NCI-H2196 treated with DMSO at 0.1 percent for 48 hours (cell line): ENCODE measurements at regions not wholly inside any gene's neighbourhood (a gene's known extent, or its start where the extent isn't known, plus 50 kb on each side); places are given as distances from the start of the nearest gene placed in this dataset.
"Not testable (repeated sequence)": the region's sequence is repeated elsewhere in the genome, so short reads cannot be mapped to it uniquely, and the experiment has no call there.

Experiments used
- DNase-seq: peaks from one replicate; lab custom pipeline; 2025; ENCODE audit not compliant: unreplicated experiment; lab: John Stamatoyannopoulos, UW

DNA sequence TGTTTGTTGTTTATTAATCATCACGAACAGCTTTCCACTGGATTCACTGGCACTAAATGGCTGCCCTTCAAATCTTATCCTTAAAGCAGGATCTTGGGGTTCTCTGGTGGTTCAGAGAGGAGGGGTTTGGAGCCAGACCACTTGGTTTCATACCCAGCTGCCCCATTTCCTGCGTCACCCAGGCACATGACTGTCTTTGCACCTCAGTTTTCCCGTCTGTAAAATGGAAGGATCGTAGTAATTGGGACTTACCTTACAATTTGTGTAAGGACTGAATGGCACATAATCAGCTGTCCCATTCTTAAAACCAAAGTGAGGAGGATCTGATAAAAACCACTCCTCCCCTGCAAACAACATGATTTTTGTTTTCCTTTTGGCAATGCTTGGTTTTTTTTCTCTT lies 318.3 kb downstream of the ZNF536 start:
- no peak for DNase-seq

- no peak for DNase-seq
These were observed 317.3 kb downstream of the ZNF536 start for GRCh38 chr19:30689474-30689873.

DNA sequence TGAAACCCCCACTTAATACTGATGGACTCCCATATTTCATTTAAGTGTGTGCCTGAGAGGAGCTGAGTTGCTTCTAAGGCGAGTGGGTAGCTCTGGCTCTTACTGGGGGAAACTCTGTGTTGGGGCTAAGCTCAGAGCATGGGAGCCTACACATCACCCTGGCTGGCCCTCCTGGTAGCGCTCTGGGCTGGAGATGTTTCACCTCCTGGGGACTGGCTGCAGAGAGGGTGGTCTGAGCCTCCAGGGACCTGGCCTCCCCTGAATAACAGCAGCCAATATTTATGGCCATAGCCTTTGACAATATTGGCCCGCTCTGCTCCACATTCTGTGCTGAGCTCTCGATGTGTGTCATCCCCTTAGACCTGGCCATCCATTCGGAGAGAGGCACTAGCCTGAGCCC lies 316.5 kb downstream of the ZNF536 start:
- no peak for DNase-seq

GRCh38 chr19:30686826-30687566 lies 314.8 kb downstream of the ZNF536 start:
- DNase-seq = no peak

GRCh38 chr19:30686176-30686820 lies 314.1 kb downstream of the ZNF536 start:
- no peak for DNase-seq

DNA sequence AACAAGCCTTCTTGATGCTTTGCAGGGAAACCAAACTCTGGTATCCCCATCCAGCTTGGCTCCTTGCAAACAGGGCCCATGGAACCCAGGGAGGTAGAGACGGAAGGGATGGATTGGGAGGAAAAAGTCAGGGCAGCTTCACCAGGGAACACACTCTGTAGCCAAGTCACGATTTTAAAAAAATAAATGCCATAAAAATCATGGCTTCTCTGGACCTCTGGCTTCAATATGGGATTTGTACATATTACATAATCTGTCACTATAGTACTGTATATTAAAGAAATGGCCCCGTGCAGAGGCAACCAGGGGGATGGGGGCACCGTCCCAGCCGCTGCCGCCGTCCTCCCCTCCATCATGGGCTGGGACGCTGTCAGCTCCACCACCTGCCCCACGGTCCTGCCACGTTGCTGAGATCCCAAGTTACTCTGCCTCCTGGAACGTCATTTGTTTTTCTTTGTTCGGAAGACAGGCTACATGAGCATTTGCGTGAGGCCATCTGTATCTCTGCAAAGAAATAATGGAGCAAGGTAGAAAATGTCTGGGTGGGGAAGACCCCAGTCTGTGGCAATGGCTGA lies 313.3 kb downstream of the ZNF536 start:
- no peak for DNase-seq

DNA sequence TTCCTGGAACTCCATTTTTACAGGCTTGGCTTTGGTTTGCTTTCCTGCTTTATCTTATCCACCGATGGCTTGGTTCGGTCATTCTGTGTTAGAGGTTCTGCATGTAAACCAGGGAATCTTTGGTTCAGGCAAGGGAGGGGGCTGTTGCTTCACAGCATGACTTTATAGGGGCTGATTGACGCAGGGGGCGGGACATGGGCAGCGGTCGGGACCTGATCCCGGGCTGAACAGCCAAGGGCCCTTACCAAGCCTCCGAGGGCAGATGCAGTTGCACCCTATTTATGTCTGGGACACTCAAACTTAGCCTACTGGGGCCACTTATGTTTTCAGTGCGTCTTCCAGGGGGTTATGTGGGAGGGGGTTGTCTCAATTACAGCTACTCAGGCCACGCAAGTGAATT lies 312.4 kb downstream of the ZNF536 start:
- DNase-seq = no peak

DNA sequence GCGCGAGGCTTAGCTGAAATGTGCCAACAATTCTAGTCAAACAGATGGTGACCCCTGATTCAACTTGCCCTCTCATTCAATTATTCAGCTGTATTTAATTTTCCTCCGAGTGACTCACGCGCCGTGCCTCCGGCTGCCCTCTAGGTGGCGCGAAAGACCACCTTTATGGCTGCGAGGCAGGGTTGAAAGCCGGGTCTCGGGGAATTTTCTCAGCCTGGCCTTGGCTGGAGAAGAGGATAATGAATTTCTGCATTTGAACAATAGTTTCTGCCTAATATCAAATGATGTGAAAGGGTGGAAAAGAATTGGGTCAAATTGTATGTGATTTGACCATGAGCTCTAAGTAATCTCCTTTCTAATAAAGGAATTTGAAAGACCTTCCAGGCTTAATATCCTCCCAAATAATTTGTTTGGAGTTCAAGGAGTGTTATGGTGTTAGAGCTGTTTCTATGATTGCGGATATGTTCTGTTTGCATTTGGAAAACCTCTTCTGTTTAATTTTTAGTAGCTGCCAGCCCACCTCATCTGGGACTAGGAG lies 310.9 kb downstream of the ZNF536 start:
- DNase-seq = peak; percentile 64

- DNase-seq = no peak
These were observed 310.2 kb downstream of the ZNF536 start for GRCh38 chr19:30682146-30682998.

GRCh38 chr19:30681162-30682100 lies 309.2 kb downstream of the ZNF536 start:
- no peak for DNase-seq

GRCh38 chr19:30680399-30680798 lies 308.2 kb downstream of the ZNF536 start:
- not testable (repeated sequence) for DNase-seq

- no peak for DNase-seq
These were observed 307.6 kb downstream of the ZNF536 start for GRCh38 chr19:30679789-30680188.

GRCh38 chr19:30679153-30679702 lies 307.0 kb downstream of the ZNF536 start:
- no peak for DNase-seq

DNA sequence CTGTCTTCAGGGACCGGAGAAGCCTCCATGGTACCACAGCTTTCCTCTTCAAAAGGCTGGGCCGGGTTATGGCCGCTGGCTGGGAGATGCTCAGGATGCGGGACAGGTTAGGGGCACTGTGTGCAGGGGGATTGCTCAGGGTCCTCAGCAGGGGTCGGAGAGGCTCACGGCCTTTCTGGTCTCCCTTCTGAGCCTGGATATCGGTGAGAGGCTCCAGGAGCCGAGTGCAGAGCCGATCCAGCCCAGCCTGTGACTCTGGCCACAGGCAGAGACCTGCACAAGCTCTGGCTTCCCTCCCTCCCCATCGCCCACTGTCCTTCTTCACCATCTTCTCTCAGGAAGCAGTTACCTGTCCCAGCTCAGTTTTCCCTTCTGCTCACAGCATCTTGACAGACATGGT lies 306.0 kb downstream of the ZNF536 start:
- DNase-seq = no peak

DNA sequence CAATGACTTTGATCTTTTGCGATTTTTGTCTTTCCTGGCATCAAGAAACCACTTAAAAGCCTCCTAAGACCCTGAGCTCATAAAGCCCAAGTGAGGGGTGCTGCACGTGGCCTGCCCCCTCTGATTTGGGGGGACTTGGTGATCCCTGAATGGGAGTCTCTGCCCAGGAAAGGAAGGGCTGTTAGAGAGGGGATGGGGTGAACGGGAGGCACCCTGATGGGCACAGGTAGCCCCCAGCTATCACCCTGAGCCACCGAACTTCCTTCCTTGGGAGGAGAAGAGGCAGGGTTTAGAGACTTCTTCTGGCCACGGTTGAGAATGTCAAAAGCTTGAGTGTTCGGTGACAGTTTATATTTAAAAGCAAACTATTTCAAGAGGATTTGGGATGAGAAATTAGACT lies 305.5 kb downstream of the ZNF536 start:
- DNase-seq = no peak

- no peak for DNase-seq
These were observed 305.0 kb downstream of the ZNF536 start for GRCh38 chr19:30676990-30677679.

- DNase-seq = no peak
These were observed 302.9 kb downstream of the ZNF536 start for GRCh38 chr19:30675086-30675485.

- DNase-seq = no peak
These were observed 302.5 kb downstream of the ZNF536 start for GRCh38 chr19:30674656-30675055.

DNA sequence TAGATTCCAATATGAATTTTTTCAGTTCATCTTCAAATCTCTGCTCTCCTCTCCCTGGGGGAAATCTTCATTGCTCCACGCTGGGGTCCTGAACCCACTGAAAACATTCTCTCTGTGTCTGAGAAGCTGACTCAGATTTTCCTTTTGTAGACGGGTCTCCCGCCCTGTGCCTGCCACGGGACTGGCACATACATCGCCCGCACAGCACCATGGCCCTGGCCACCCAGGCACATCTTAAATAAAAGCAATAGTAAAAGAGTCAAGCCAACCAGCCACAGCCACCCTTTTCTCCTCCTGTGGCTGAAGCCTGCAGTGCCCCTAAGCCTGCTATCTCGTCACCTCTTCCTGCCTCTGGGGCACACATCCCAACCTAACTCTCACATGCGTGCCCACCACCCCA lies 301.2 kb downstream of the ZNF536 start:
- no peak for DNase-seq
